Liver (tissue), 8 donors: ENCODE measurements at regions not wholly inside any gene's neighbourhood (a gene's known extent, or its start where the extent isn't known, plus 50 kb on each side); places are given as distances from the start of the nearest gene placed in this dataset.

Experiments used
- DNase-seq: peaks from one replicate; pipeline ENCODE4 v3.0.0-alpha.2; 2017; ENCODE audit warnings: low spot score
- H3K27ac ChIP-seq, 2 donors: one replicate each; pipeline ENCODE4 v1.7.0; 2013; ENCODE audit warnings: inconsistent platforms in 2 of 2, low read length in 2 of 2, control low read depth in 1 of 2, low read depth in 1 of 2, mild to moderate bottlenecking in 1 of 2
- H3K27me3 ChIP-seq, 4 donors: one replicate each; pipeline versions ENCODE4 v1.6.1 to v1.7.0; 2013; ENCODE audit warnings: low read length in 3 of 4, inconsistent platforms in 1 of 4, mild to moderate bottlenecking in 1 of 4, moderate library complexity in 1 of 4; ENCODE audit not compliant: control insufficient read depth in 4 of 4, insufficient read depth in 4 of 4
- H3K36me3 ChIP-seq, 4 donors: one replicate each; pipeline versions ENCODE4 v1.6.1 to v1.7.0; 2013; ENCODE audit warnings: low read length in 3 of 4, mild to moderate bottlenecking in 3 of 4, low read depth in 1 of 4, moderate library complexity in 1 of 4; ENCODE audit not compliant: control insufficient read depth in 4 of 4, insufficient read depth in 3 of 4
- H3K4me1 ChIP-seq, 4 donors: one replicate each; pipeline versions ENCODE4 v1.6.1 to v1.7.0; 2013; ENCODE audit warnings: low read length in 3 of 4, mild to moderate bottlenecking in 3 of 4, moderate library complexity in 1 of 4; ENCODE audit not compliant: control insufficient read depth in 4 of 4, insufficient read depth in 4 of 4
- H3K4me3 ChIP-seq, 3 donors: one replicate each; pipeline versions ENCODE4 v1.6.1 to v1.7.0; 2013; ENCODE audit warnings: low read length in 3 of 3, control low read depth in 1 of 3, low read depth in 1 of 3, mild to moderate bottlenecking in 1 of 3
- H3K9ac ChIP-seq, 2 donors: one replicate each; pipeline ENCODE4 v1.7.0; 2013; ENCODE audit warnings: low read length in 2 of 2, mild to moderate bottlenecking in 2 of 2, moderate library complexity in 2 of 2, control low read depth in 1 of 2, low read depth in 1 of 2
- H3K9me3 ChIP-seq, 4 donors: one replicate each; pipeline versions ENCODE4 v1.6.1 to v1.7.0; 2013; ENCODE audit warnings: low read length in 3 of 4; ENCODE audit not compliant: control insufficient read depth in 4 of 4
- CTCF ChIP-seq: fragments of 150-350 bp; IDR thresholded peaks from 2 replicates; pipeline ENCODE4 v1.5.1; 2017; ENCODE audit warnings: improper control_type of control experiment, low read depth, low read length; ENCODE audit not compliant: missing input control
- EGR1 ChIP-seq, 2 donors: IDR thresholded peaks; 2 replicates each; pipeline ENCODE4 v1.6.1; 2016 to 2018; ENCODE audit warnings: antibody characterized with exemption in 2 of 2, low read depth in 2 of 2
- FOXA1 ChIP-seq: IDR thresholded peaks from 2 replicates; pipeline ENCODE4 v1.6.1; 2016; ENCODE audit warnings: antibody characterized with exemption
- FOXA2 ChIP-seq: IDR thresholded peaks from 2 replicates; pipeline ENCODE4 v1.6.1; 2016; ENCODE audit warnings: antibody characterized with exemption
- GABPA ChIP-seq, 2 donors: IDR thresholded peaks in 1 of 2; conservative IDR thresholded peaks in 1 of 2; 2 replicates each; pipeline ENCODE4 v1.6.1; 2016; ENCODE audit warnings: antibody characterized with exemption in 2 of 2, mild to moderate bottlenecking in 1 of 2, moderate library complexity in 1 of 2
- HNF4A ChIP-seq, 2 donors: conservative IDR thresholded peaks; 2 replicates each; pipeline ENCODE4 v1.6.1; 2016; ENCODE audit warnings: antibody characterized with exemption in 2 of 2, mild to moderate bottlenecking in 2 of 2
- HNF4G ChIP-seq: IDR thresholded peaks from 2 replicates; pipeline ENCODE4 v1.6.1; 2016; ENCODE audit warnings: antibody characterized with exemption
- JUND ChIP-seq, 2 donors: IDR thresholded peaks; 2 replicates each; pipeline ENCODE4 v1.6.1; 2016; ENCODE audit warnings: antibody characterized with exemption in 2 of 2
- NR2F2 ChIP-seq: IDR thresholded peaks from 2 replicates; pipeline ENCODE4 v1.6.1; 2016; ENCODE audit warnings: antibody characterized with exemption
- RAD21 ChIP-seq, 2 donors: IDR thresholded peaks; 2 replicates each; pipeline ENCODE4 v1.6.1; 2016; ENCODE audit warnings: antibody characterized with exemption in 2 of 2, mild to moderate bottlenecking in 2 of 2
- RXRA ChIP-seq, 2 donors: IDR thresholded peaks; 2 replicates each; pipeline ENCODE4 v1.6.1; 2017 to 2018; ENCODE audit warnings: antibody characterized with exemption in 2 of 2, mild to moderate bottlenecking in 1 of 2
- SP1 ChIP-seq: IDR thresholded peaks from 2 replicates; pipeline ENCODE4 v1.6.1; 2018; ENCODE audit warnings: antibody characterized with exemption, mild to moderate bottlenecking
- TAF1 ChIP-seq: conservative IDR thresholded peaks from 2 replicates; pipeline ENCODE4 v1.6.1; 2016; ENCODE audit warnings: antibody characterized with exemption, mild to moderate bottlenecking
- YY1 ChIP-seq: IDR thresholded peaks from 2 replicates; pipeline ENCODE4 v1.6.1; 2016; ENCODE audit warnings: antibody characterized with exemption, mild to moderate bottlenecking
- ZBTB33 ChIP-seq: IDR thresholded peaks from 2 replicates; pipeline ENCODE4 v1.6.1; 2016; ENCODE audit warnings: antibody characterized with exemption
- WGBS: extraction: QIAGEN DNeasy Blood & Tissue Kit; methylation state at CpG from one replicate; pipeline ENCODE4 v1.1.7; 2013; 5-methylcytosine and 5-hydroxymethylcytosine counted together
- TF ChIP-seq, protein P1 (sequence below): IDR thresholded peaks from 2 replicates; pipeline ENCODE4 v1.6.1; 2016; ENCODE audit warnings: antibody characterized with exemption
- TF ChIP-seq, protein P2 (sequence below): IDR thresholded peaks from 2 replicates; pipeline ENCODE4 v1.6.1; 2016; ENCODE audit warnings: antibody characterized with exemption, mild to moderate bottlenecking
- TF ChIP-seq, protein P3 (sequence below): IDR thresholded peaks from 2 replicates; pipeline ENCODE4 v1.6.1; 2016; ENCODE audit warnings: antibody characterized with exemption
- donor health status: healthy.
- donor health status: healthy.
- donor health status: healthy.
- donor health status: healthy.
- donor health status: healthy.

DNA sequence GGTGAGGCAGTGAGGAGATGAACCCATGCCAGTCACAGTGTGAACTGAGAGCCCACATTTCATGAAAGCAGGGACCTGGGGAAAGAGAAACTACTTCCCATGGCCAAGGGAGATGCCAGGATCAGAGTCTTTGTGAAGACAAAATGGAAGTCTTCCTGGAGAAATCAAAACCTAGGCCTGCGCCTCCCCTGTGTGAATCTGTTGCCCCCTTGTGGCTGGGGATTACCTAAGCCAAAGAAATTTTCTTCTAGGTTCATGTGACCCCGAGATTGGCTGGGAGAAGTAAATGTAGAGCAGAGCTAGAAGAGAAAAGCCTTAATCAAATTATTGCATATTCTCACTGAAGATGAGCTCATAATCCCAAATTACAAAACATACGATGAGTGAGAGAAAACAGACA lies 1075.3 kb downstream of the TBC1D22A start:
- Histone ChIP-seq H3K9me3 (no peaks in the 10 kb centered on the region), H3K9ac (no peak overlapping the region), H3K27me3 (peaks cover 0 to 4% (median 0%) of the 10 kb centered on the region in 4 donors), H3K27ac (no peak overlapping the region), H3K36me3 (no peaks in the 10 kb centered on the region), H3K4me1 (no peaks in the 10 kb centered on the region), H3K4me3 (no peak overlapping the region)
- 55% methylated on average over 3 of the region's 3 CpGs for WGBS
- TF ChIP-seq, protein P1, sequence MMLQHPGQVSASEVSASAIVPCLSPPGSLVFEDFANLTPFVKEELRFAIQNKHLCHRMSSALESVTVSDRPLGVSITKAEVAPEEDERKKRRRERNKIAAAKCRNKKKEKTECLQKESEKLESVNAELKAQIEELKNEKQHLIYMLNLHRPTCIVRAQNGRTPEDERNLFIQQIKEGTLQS, result no peak
- peak; percentile 50 to 68 for TF ChIP-seq RAD21 (IDR thresholded peaks at IDR 0.05)
- TF ChIP-seq CTCF, result peak; percentile 26
- no peak for DNase-seq

GRCh38 chr22:47836957-47837356 lies 1074.5 kb downstream of the TBC1D22A start:
- no peak for DNase-seq
- WGBS, result 80% methylated on average over 2 of the region's 2 CpGs
- no peak for TF ChIP-seq GABPA (IDR thresholded peaks at IDR 0.05 in 1 of 2, conservative IDR thresholded peaks at IDR 0.05 in 1 of 2)
- no peak for TF ChIP-seq RXRA (IDR thresholded peaks at IDR 0.05)
- TF ChIP-seq TAF1, result no peak
- no peak for TF ChIP-seq ZBTB33
- TF ChIP-seq EGR1 (IDR thresholded peaks at IDR 0.05; ENCODE audit: low read depth in 2 of 2), result no peak
- TF ChIP-seq SP1, result no peak
- TF ChIP-seq, protein P1, result no peak
- TF ChIP-seq HNF4G, result no peak
- TF ChIP-seq, protein P2, sequence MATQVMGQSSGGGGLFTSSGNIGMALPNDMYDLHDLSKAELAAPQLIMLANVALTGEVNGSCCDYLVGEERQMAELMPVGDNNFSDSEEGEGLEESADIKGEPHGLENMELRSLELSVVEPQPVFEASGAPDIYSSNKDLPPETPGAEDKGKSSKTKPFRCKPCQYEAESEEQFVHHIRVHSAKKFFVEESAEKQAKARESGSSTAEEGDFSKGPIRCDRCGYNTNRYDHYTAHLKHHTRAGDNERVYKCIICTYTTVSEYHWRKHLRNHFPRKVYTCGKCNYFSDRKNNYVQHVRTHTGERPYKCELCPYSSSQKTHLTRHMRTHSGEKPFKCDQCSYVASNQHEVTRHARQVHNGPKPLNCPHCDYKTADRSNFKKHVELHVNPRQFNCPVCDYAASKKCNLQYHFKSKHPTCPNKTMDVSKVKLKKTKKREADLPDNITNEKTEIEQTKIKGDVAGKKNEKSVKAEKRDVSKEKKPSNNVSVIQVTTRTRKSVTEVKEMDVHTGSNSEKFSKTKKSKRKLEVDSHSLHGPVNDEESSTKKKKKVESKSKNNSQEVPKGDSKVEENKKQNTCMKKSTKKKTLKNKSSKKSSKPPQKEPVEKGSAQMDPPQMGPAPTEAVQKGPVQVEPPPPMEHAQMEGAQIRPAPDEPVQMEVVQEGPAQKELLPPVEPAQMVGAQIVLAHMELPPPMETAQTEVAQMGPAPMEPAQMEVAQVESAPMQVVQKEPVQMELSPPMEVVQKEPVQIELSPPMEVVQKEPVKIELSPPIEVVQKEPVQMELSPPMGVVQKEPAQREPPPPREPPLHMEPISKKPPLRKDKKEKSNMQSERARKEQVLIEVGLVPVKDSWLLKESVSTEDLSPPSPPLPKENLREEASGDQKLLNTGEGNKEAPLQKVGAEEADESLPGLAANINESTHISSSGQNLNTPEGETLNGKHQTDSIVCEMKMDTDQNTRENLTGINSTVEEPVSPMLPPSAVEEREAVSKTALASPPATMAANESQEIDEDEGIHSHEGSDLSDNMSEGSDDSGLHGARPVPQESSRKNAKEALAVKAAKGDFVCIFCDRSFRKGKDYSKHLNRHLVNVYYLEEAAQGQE, result no peak
- TF ChIP-seq YY1, result no peak
- no peak for TF ChIP-seq NR2F2
- TF ChIP-seq, protein P3, sequence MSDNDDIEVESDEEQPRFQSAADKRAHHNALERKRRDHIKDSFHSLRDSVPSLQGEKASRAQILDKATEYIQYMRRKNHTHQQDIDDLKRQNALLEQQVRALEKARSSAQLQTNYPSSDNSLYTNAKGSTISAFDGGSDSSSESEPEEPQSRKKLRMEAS, result no peak
- no peak for TF ChIP-seq FOXA1
- TF ChIP-seq CTCF, result no peak
- TF ChIP-seq FOXA2, result no peak
- no peak for TF ChIP-seq JUND (IDR thresholded peaks at IDR 0.05)
- no peak for TF ChIP-seq HNF4A (conservative IDR thresholded peaks at IDR 0.05)
- TF ChIP-seq RAD21 (IDR thresholded peaks at IDR 0.05), result no peak
- Histone ChIP-seq H3K27me3 (peaks cover 0 to 6% (median 0%) of the 10 kb centered on the region in 4 donors), H3K4me3 (no peak overlapping the region), H3K27ac (no peak overlapping the region), H3K36me3 (no peaks in the 10 kb centered on the region), H3K9ac (no peak overlapping the region), H3K4me1 (no peaks in the 10 kb centered on the region), H3K9me3 (no peaks in the 10 kb centered on the region)
